Dedifferentiated amniotic fluid mesenchymal stem cell (primary cell): ENCODE measurements at regions not wholly inside any gene's neighbourhood (a gene's known extent, or its start where the extent isn't known, plus 50 kb on each side); places are given as distances from the start of the nearest gene placed in this dataset.

Experiments
- DNase-seq: peaks from one replicate; pipeline ENCODE4 v3.0.0-alpha.2; 2016; ENCODE audit errors: extremely low spot score

GRCh38 chr6:225907-226306, 66.4 kb upstream of the DUSP22 start:
- DNase-seq, result no peak

GRCh38 chr6:226516-227073, 65.7 kb upstream of the DUSP22 start:
- DNase-seq, result no peak

- no peak for DNase-seq
Measured at GRCh38 chr6:227074-227782, 65.1 kb upstream of the DUSP22 start.

- DNase-seq, result no peak
Measured at GRCh38 chr6:227812-228338, 64.4 kb upstream of the DUSP22 start.

- no peak for DNase-seq
Measured at GRCh38 chr6:228881-229651, 63.2 kb upstream of the DUSP22 start.

GRCh38 chr6:231779-232178, 60.5 kb upstream of the DUSP22 start:
- DNase-seq, result no peak

GRCh38 chr6:232982-233640, 59.2 kb upstream of the DUSP22 start:
- DNase-seq, result no peak

GRCh38 chr6:234706-235372, 57.4 kb upstream of the DUSP22 start:
- DNase-seq, result no peak

GRCh38 chr6:235763-236360, 56.4 kb upstream of the DUSP22 start:
- DNase-seq, result peak; percentile 48

GRCh38 chr6:236519-236918, 55.8 kb upstream of the DUSP22 start:
- DNase-seq, result no peak

- DNase-seq, result no peak
Measured at GRCh38 chr6:240151-240550, 52.1 kb upstream of the DUSP22 start.

- no peak for DNase-seq
Measured at GRCh38 chr6:241336-241865, 50.9 kb upstream of the DUSP22 start.
